Calu3 (cell line): ENCODE measurements at regions not wholly inside any gene's neighbourhood (a gene's known extent, or its start where the extent isn't known, plus 50 kb on each side); places are given as distances from the start of the nearest gene placed in this dataset.

Source experiments
- BruUV-seq: library from RNA; stranded (reverse); fragments of 400-500 nt; replicated peaks from 2 replicates; lab custom pipeline; 2021; lab: Mats Ljungman, UMichigan
- CTCF ChIA-PET: fragments of 300-600 bp; sonication (Branson Sonifier 250); formaldehyde crosslinking; loops from one replicate; lab custom pipeline; 2022; ENCODE audit warnings: antibody characterized with exemption; lab: Charles Lee
- DNase-seq: peaks from one replicate; pipeline ENCODE4 v3.0.0; 2022
- H3K27ac Mint-ChIP-seq: one replicate; pipeline ENCODE4 v1.8.0; 2022; ENCODE audit warnings: mixed read lengths; ENCODE audit not compliant: unreplicated experiment
- H3K27me3 Mint-ChIP-seq: one replicate; pipeline ENCODE4 v1.8.0; 2022; ENCODE audit warnings: mixed read lengths; ENCODE audit not compliant: unreplicated experiment
- H3K36me3 Mint-ChIP-seq: one replicate; pipeline ENCODE4 v1.8.0; 2022; ENCODE audit warnings: mild to moderate bottlenecking, moderate library complexity, mixed read lengths; ENCODE audit not compliant: insufficient read depth, unreplicated experiment
- H3K4me1 Mint-ChIP-seq: one replicate; pipeline ENCODE4 v1.8.0; 2022; ENCODE audit warnings: mild to moderate bottlenecking, low read depth, mixed read lengths; ENCODE audit not compliant: unreplicated experiment
- H3K4me3 Mint-ChIP-seq: one replicate; pipeline ENCODE4 v1.8.0; 2022; ENCODE audit warnings: mild to moderate bottlenecking, low read depth, moderate library complexity, mixed read lengths; ENCODE audit not compliant: unreplicated experiment
- H3K9me3 Mint-ChIP-seq: one replicate; pipeline ENCODE4 v1.8.0; 2022; ENCODE audit warnings: low read depth, mixed read lengths; ENCODE audit not compliant: unreplicated experiment
- intact Hi-C: fragments of 100-400 bp; cut with micrococcal nuclease; formaldehyde crosslinking; loops from one replicate; pipeline ENCODE4 v1.10.0; 2022; ENCODE audit not compliant: unreplicated experiment
- TF ChIP-seq, protein P1 (sequence below): fragments of 200-600 bp; IDR thresholded peaks from one replicate; pipeline ENCODE4 v1.8.0; 2022; ENCODE audit warnings: antibody characterized with exemption; ENCODE audit not compliant: unreplicated experiment

DNA sequence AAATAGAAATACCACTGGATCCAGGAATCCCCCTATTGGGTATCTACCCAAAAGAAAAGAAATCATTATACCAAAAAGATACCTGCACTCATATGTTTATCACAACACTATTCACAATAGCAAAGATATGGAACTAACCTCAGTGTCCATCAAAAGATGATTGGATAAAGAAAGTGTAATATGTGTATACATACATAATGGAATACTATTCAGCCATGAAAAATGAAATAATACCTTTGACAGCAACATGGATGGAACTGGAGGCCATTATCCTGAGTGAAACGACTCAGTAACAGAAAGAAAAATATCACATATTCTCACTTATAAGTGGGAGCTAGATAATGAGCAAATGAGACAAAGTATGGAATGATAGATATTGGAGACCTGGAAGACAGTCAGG lies 74.2 kb upstream of the TLR3 start:
- TF ChIP-seq, protein P1, sequence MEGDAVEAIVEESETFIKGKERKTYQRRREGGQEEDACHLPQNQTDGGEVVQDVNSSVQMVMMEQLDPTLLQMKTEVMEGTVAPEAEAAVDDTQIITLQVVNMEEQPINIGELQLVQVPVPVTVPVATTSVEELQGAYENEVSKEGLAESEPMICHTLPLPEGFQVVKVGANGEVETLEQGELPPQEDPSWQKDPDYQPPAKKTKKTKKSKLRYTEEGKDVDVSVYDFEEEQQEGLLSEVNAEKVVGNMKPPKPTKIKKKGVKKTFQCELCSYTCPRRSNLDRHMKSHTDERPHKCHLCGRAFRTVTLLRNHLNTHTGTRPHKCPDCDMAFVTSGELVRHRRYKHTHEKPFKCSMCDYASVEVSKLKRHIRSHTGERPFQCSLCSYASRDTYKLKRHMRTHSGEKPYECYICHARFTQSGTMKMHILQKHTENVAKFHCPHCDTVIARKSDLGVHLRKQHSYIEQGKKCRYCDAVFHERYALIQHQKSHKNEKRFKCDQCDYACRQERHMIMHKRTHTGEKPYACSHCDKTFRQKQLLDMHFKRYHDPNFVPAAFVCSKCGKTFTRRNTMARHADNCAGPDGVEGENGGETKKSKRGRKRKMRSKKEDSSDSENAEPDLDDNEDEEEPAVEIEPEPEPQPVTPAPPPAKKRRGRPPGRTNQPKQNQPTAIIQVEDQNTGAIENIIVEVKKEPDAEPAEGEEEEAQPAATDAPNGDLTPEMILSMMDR, result no peak
- no peaks in the 10 kb centered on the region for H3K9me3 Mint-ChIP-seq
- no peak overlapping the region for H3K27ac Mint-ChIP-seq
- intact Hi-C loops, result no loop called here
- no TSS peak for BruUV-seq
- no peaks in the 10 kb centered on the region for H3K4me1 Mint-ChIP-seq
- no peaks in the 10 kb centered on the region for H3K27me3 Mint-ChIP-seq
- no peak for DNase-seq
- CTCF ChIA-PET, result no interaction called here
- no peaks in the 10 kb centered on the region for H3K36me3 Mint-ChIP-seq
- no peak overlapping the region for H3K4me3 Mint-ChIP-seq

DNA sequence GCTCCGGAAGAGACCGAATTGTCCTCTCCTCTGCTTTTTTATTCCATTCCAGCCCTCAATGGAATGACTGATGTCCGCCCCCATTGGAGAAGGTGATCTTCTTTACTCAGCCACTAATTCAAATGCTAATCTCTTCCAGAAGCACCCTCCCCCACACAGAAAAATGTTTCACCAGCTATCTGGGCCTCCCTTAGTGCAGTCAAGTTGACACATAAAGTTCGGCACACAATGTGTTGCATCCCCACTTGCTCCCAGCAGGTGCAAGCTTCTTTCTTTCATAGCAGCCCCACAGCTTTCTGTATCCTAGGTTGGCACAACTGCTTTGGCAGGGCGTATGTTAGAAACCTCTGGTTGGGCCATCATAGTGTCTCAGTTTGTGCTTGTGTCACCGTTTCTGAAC lies 73.3 kb upstream of the TLR3 start:
- Mint-ChIP-seq H3K36me3 (no peaks in the 10 kb centered on the region), H3K4me1 (no peaks in the 10 kb centered on the region), H3K9me3 (no peaks in the 10 kb centered on the region), H3K27ac (no peak overlapping the region), H3K27me3 (no peaks in the 10 kb centered on the region), H3K4me3 (no peak overlapping the region)
- no TSS peak for BruUV-seq
- CTCF ChIA-PET, result no interaction called here
- intact Hi-C loops, result no loop called here
- TF ChIP-seq, protein P1, result no peak
- DNase-seq, result no peak

DNA sequence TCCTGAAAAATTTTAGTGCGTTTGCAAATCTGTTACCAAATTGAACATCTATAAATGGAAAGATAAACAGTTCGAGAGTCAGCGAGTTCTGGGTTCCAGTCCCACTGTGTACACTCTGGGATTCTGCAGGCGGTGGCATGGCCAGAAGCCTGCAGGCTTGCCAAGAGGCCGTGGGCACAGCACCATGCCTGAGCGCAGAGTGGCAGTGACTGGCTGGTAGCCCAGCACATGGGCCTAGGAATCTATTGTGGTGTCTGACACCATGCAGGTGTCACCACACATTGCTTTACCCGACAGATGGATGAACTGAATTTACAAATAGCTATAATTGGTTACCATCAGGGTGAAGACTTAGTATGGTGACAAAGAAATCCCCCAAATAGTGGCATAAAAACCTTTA lies 71.7 kb upstream of the TLR3 start:
- intact Hi-C loops, result no loop called here
- Mint-ChIP-seq H3K4me1 (no peaks in the 10 kb centered on the region), H3K4me3 (no peak overlapping the region), H3K27me3 (no peaks in the 10 kb centered on the region), H3K9me3 (no peaks in the 10 kb centered on the region), H3K36me3 (no peaks in the 10 kb centered on the region), H3K27ac (no peak overlapping the region)
- CTCF ChIA-PET, result no interaction called here
- TF ChIP-seq, protein P1, result no peak
- DNase-seq, result no peak
- BruUV-seq, result no TSS peak

DNA sequence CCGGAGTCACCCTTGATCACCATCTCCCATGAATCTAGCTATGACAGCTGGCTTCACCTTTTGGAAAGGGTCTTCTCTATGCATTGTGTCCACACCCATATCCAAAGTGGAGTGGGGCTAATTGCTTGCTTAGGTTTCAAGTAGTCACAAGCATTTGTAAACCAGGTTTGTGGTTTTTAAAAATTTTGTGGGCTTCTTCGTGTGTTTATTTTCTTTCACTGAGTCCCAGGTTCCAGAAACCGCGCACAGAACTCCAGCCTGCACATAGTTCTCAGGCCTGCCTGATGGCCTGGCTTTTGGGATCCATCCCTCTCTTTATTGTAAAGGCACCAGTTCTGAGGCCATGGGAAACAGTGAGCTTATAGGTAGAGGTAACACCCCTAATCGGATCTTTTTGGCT lies 70.2 kb upstream of the TLR3 start:
- CTCF ChIA-PET, result no interaction called here
- no peak for DNase-seq
- Mint-ChIP-seq H3K36me3 (no peaks in the 10 kb centered on the region), H3K4me1 (no peaks in the 10 kb centered on the region), H3K27ac (no peak overlapping the region), H3K9me3 (no peaks in the 10 kb centered on the region), H3K4me3 (no peak overlapping the region), H3K27me3 (no peaks in the 10 kb centered on the region)
- BruUV-seq, result no TSS peak
- intact Hi-C loops, result no loop called here
- TF ChIP-seq, protein P1, result no peak
